Right lobe of liver (tissue), 4 donors: ENCODE measurements at regions not wholly inside any gene's neighbourhood (a gene's known extent, or its start where the extent isn't known, plus 50 kb on each side); places are given as distances from the start of the nearest gene placed in this dataset.

Experiments used
- CTCF ChIP-seq, 4 donors: fragments of 200-600 bp in 3 of 4; fragments of 450-650 bp in 1 of 4; IDR thresholded peaks; one replicate each; pipeline versions ENCODE4 v1.5.1 to v1.8.0; 2016 to 2022; ENCODE audit warnings: antibody characterized with exemption in 4 of 4, mild to moderate bottlenecking in 2 of 4
- POLR2A ChIP-seq: fragments of 450-650 bp; IDR thresholded peaks from one replicate; pipeline ENCODE4 v1.6.1; 2017; ENCODE audit warnings: antibody characterized with exemption, mild to moderate bottlenecking
- donor health status: DM: no; HTN: no; CAD: no.
- donor health status: DM: no; HTN: no; CAD: no.
- donor health status: DM: no; HTN: yes; CAD: no.

GRCh38 chr1:87647430-87648177, 318.9 kb downstream of the LMO4 start:
- TF ChIP-seq POLR2A (no peak), CTCF (IDR thresholded peaks at IDR 0.05) (no peak)
